PC-3 (cell line): ENCODE measurements at regions not wholly inside any gene's neighbourhood (a gene's known extent, or its start where the extent isn't known, plus 50 kb on each side); places are given as distances from the start of the nearest gene placed in this dataset.

Experiments
- CTCF ChIP-seq: fragments of 300-600 bp; sonication (generic); conservative IDR thresholded peaks from 2 replicates; pipeline ENCODE4 v1.5.1; 2017; ENCODE audit warnings: antibody characterized with exemption, low read depth, mild to moderate bottlenecking, low read length
- EZH2 ChIP-seq: fragments of 300-600 bp; sonication (generic); IDR thresholded peaks from one replicate; pipeline ENCODE4 v1.6.1; 2017; ENCODE audit warnings: antibody characterized with exemption, mild to moderate bottlenecking, low read length; ENCODE audit not compliant: unreplicated experiment
- EZH2phosphoT487 ChIP-seq: fragments of 300-600 bp; sonication (generic); IDR thresholded peaks from 2 replicates; pipeline ENCODE4 v1.6.1; 2018; ENCODE audit warnings: mild to moderate bottlenecking, antibody characterized with exemption, low read length, borderline replicate concordance

GRCh38 chr2:185531721-185532120 is 206.9 kb upstream of the FSIP2 start:
- TF ChIP-seq CTCF, result no peak
- no peak for TF ChIP-seq EZH2phosphoT487
- no peak for TF ChIP-seq EZH2
